ENCODE measurements at regions not wholly inside any gene's neighbourhood (a gene's known extent, or its start where the extent isn't known, plus 50 kb on each side); places are given as distances from the start of the nearest gene placed in this dataset.

DNA sequence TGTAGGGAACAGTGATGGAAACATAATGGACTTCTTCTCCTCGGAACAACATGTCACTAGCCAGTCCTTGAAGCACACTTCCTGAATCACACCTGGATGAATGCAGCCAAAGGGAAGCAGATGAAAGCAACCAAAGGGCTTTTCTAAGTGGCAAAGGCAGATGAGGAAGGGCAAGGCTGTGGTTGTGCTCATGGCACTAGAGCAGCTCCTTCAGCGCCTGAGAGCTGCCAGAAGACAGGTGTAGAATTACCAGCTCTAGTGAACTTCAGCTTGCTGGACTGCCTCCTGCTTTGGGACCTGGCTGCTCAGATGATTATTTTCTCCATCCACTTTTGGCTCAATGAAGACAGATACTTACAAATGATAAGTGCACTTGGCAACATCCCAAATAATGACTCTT is 1372.1 kb upstream of the SEL1L start:
- TF ChIP-seq, protein P1, sequence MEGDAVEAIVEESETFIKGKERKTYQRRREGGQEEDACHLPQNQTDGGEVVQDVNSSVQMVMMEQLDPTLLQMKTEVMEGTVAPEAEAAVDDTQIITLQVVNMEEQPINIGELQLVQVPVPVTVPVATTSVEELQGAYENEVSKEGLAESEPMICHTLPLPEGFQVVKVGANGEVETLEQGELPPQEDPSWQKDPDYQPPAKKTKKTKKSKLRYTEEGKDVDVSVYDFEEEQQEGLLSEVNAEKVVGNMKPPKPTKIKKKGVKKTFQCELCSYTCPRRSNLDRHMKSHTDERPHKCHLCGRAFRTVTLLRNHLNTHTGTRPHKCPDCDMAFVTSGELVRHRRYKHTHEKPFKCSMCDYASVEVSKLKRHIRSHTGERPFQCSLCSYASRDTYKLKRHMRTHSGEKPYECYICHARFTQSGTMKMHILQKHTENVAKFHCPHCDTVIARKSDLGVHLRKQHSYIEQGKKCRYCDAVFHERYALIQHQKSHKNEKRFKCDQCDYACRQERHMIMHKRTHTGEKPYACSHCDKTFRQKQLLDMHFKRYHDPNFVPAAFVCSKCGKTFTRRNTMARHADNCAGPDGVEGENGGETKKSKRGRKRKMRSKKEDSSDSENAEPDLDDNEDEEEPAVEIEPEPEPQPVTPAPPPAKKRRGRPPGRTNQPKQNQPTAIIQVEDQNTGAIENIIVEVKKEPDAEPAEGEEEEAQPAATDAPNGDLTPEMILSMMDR (IDR thresholded peaks at IDR 0.05), result no peak
- no peak for TF ChIP-seq POLR2AphosphoS5 (IDR thresholded peaks at IDR 0.05)

Measured in transverse colon (tissue), 4 donors.